ENCODE measurements at regions not wholly inside any gene's neighbourhood (a gene's known extent, or its start where the extent isn't known, plus 50 kb on each side); places are given as distances from the start of the nearest gene placed in this dataset.
A peak's percentile ranks its signal among the peaks of the same experiment; 100 is the strongest.

- no peak overlapping the region for H3K9ac ChIP-seq (ENCODE audit: extremely low read depth, insufficient read length, low read length)
- no peak overlapping the region for H2BK15ac ChIP-seq (ENCODE audit: low read depth, low read length)
- peaks cover 3 to 11% (median 6%) of the 10 kb centered on the region in 3 experiments; a peak in 6 of 7 replicates for H3K36me3 Mint-ChIP-seq (ENCODE audit: insufficient read depth in 1 of 3, low read depth in 3 of 3)
- no peak overlapping the region for H3K18ac ChIP-seq (ENCODE audit: insufficient read length, low read depth, low read length)
- no peak overlapping the region for H2AK5ac ChIP-seq (ENCODE audit: insufficient read length, low read length)
- no peak overlapping the region for H4K5ac ChIP-seq (ENCODE audit: insufficient read length, low read depth, low read length)
- WGBS (ENCODE audit: extremely low coverage, insufficient read length, low lambda C conversion rate) = no CpG with 5 or more reads among the region's 7 CpGs
- no peaks in the 10 kb centered on the region for H3K27me3 ChIP-seq (ENCODE audit: insufficient read depth, low read length)
- H2BK20ac ChIP-seq (ENCODE audit: low read depth, low read length, poor library complexity, severe bottlenecking) = no peak overlapping the region
- no peaks in the 10 kb centered on the region for H4K20me1 ChIP-seq (ENCODE audit: control insufficient read depth, insufficient read depth, insufficient read length)
- H2BK120ac ChIP-seq (ENCODE audit: low read depth, low read length, poor library complexity, severe bottlenecking) = no peak overlapping the region
- H3K4me2 ChIP-seq (ENCODE audit: insufficient read depth, insufficient read length, low read length) = no peak overlapping the region
- TF ChIP-seq, protein P1, sequence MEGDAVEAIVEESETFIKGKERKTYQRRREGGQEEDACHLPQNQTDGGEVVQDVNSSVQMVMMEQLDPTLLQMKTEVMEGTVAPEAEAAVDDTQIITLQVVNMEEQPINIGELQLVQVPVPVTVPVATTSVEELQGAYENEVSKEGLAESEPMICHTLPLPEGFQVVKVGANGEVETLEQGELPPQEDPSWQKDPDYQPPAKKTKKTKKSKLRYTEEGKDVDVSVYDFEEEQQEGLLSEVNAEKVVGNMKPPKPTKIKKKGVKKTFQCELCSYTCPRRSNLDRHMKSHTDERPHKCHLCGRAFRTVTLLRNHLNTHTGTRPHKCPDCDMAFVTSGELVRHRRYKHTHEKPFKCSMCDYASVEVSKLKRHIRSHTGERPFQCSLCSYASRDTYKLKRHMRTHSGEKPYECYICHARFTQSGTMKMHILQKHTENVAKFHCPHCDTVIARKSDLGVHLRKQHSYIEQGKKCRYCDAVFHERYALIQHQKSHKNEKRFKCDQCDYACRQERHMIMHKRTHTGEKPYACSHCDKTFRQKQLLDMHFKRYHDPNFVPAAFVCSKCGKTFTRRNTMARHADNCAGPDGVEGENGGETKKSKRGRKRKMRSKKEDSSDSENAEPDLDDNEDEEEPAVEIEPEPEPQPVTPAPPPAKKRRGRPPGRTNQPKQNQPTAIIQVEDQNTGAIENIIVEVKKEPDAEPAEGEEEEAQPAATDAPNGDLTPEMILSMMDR (conservative IDR thresholded peaks at IDR 0.05) = no peak
- peaks cover 4% of the 10 kb centered on the region; the same call in 1 of the 2 replicates for H3K4me1 ChIP-seq (ENCODE audit: insufficient read depth, low read length)
- H2BK12ac ChIP-seq (ENCODE audit: insufficient read length, low read depth, low read length) = no peak overlapping the region
- H3K9me3 Mint-ChIP-seq = peaks cover 0 to 5% of the 10 kb centered on the region in 2 experiments; a peak in 3 of 5 replicates
- no peak overlapping the region for H2BK5ac ChIP-seq (ENCODE audit: insufficient read length, low read length)
- no peak overlapping the region for H2AFZ ChIP-seq (ENCODE audit: low read length)
- H3K27ac ChIP-seq (ENCODE audit: insufficient read length, low read depth, low read length) = no peak overlapping the region
- no peak overlapping the region for H3K4me3 Mint-ChIP-seq
- H3K4ac ChIP-seq (ENCODE audit: low read depth, low read length) = no peak overlapping the region
- H3K27me3 Mint-ChIP-seq (ENCODE audit: low read depth) = no peaks in the 10 kb centered on the region
- no peaks in the 10 kb centered on the region for H3K79me1 ChIP-seq (ENCODE audit: insufficient read depth, low read depth, low read length, poor library complexity, severe bottlenecking)
- no peak overlapping the region for H4K91ac ChIP-seq (ENCODE audit: insufficient read length, low read depth, low read length)
- no peaks in the 10 kb centered on the region for H3K9me3 ChIP-seq (ENCODE audit: control insufficient read depth, low read depth, low read length)
- no peak overlapping the region for H4K8ac ChIP-seq (replicated peaks; ENCODE audit: insufficient read length, low read depth, low read length)
- no peak overlapping the region for H3T11ph ChIP-seq (ENCODE audit: low read length)
- 0 out of 7 replicates have a peak overlapping the region, but pooled peaks of 1 of the 3 experiments have one; percentile 44 for H3K27ac Mint-ChIP-seq
- H3K23ac ChIP-seq (ENCODE audit: insufficient read length, low read depth, low read length) = no peak overlapping the region
- no peak overlapping the region for H3K14ac ChIP-seq (ENCODE audit: insufficient read depth, low read length)
- H3K79me2 ChIP-seq (ENCODE audit: insufficient read depth, low read length) = no peaks in the 10 kb centered on the region
- DNase-seq = no peak
- no peaks in the 10 kb centered on the region for H3K23me2 ChIP-seq (ENCODE audit: insufficient read length, low read depth, low read length, poor library complexity, severe bottlenecking)
- H3K4me1 Mint-ChIP-seq = peaks cover 23 to 37% of the 10 kb centered on the region in 2 experiments
- H3K56ac ChIP-seq (ENCODE audit: insufficient read length, low read depth, low read length) = no peak overlapping the region
Observed at GRCh38 chr12:17016116-17016864, 410.3 kb upstream of the LMO3 start.
